Mucosa of descending colon (tissue), 3 donors: ENCODE measurements at regions not wholly inside any gene's neighbourhood (a gene's known extent, or its start where the extent isn't known, plus 50 kb on each side); places are given as distances from the start of the nearest gene placed in this dataset.

Experiments used
- ATAC-seq: fragments of 200-7000 bp; cut with Tn5 transposase; one replicate; pipeline ENCODE4 v1.9.1; 2020; ENCODE audit warnings: mild to moderate bottlenecking, moderate library complexity
- DNase-seq, 3 donors: peaks; one replicate each; pipeline ENCODE4 v3.0.0-alpha.2; 2020
- H3K36me3 ChIP-seq: fragments of 200-600 bp; one replicate; pipeline ENCODE4 v1.8.0; 2021; ENCODE audit warnings: low read depth, mild to moderate bottlenecking
- H3K4me1 ChIP-seq: fragments of 200-600 bp; one replicate; pipeline ENCODE4 v1.8.0; 2021; ENCODE audit warnings: low read depth, mild to moderate bottlenecking
- H3K4me3 ChIP-seq: fragments of 200-600 bp; one replicate; pipeline ENCODE4 v1.8.0; 2021; ENCODE audit warnings: mild to moderate bottlenecking
- H3K9me3 ChIP-seq: fragments of 200-600 bp; one replicate; pipeline ENCODE4 v1.8.0; 2021; ENCODE audit warnings: mild to moderate bottlenecking
- CTCF ChIP-seq: fragments of 200-600 bp; IDR thresholded peaks from one replicate; pipeline ENCODE4 v1.8.0; 2022; ENCODE audit warnings: antibody characterized with exemption, mild to moderate bottlenecking
- intact Hi-C, 2 donors: fragments of 100-400 bp; cut with DNase I in 1 of 2; cut with micrococcal nuclease in 1 of 2; formaldehyde crosslinking; loops; one replicate each; pipeline versions ENCODE4 v1.11.0 to v1.11.1; 2022; cut with DNase I, micrococcal nuclease
- donor health status: DM: no; HTN: no; CAD: no; lungs with moderate emphysema.
- donor health status: DM: no; HTN: no; CAD: no.
- donor health status: DM: no; HTN: yes; CAD: no.

- Histone ChIP-seq H3K4me3 (no peak overlapping the region), H3K4me1 (no peaks in the 10 kb centered on the region), H3K36me3 (no peaks in the 10 kb centered on the region), H3K9me3 (peaks cover 16% of the 10 kb centered on the region)
- ATAC-seq: no peak
- no peak for TF ChIP-seq CTCF
- intact Hi-C loops: no loop called here
- no peak for DNase-seq
Measured at GRCh38 chr5:12357626-12358025, 453.4 kb upstream of the CTNND2 start.

GRCh38 chr5:12354686-12355085, 450.4 kb upstream of the CTNND2 start:
- Histone ChIP-seq H3K36me3 (no peaks in the 10 kb centered on the region), H3K4me1 (no peaks in the 10 kb centered on the region), H3K4me3 (no peak overlapping the region), H3K9me3 (peaks cover 18% of the 10 kb centered on the region)
- DNase-seq: no peak
- TF ChIP-seq CTCF: no peak
- intact Hi-C loops: no loop called here
- no peak for ATAC-seq

- TF ChIP-seq CTCF: no peak
- DNase-seq (no peak), ATAC-seq (no peak)
- intact Hi-C loops: no loop called here
- peaks cover 7% of the 10 kb centered on the region for H3K9me3 ChIP-seq
- H3K4me1 ChIP-seq: no peaks in the 10 kb centered on the region
- no peaks in the 10 kb centered on the region for H3K36me3 ChIP-seq
- no peak overlapping the region for H3K4me3 ChIP-seq
Measured at GRCh38 chr5:12343558-12343957, 439.3 kb upstream of the CTNND2 start.

GRCh38 chr5:12335938-12336337, 431.7 kb upstream of the CTNND2 start:
- TF ChIP-seq CTCF: no peak

GRCh38 chr5:12332480-12332879, 428.2 kb upstream of the CTNND2 start:
- Histone ChIP-seq H3K36me3 (no peaks in the 10 kb centered on the region), H3K9me3 (peaks cover 22% of the 10 kb centered on the region), H3K4me3 (no peak overlapping the region), H3K4me1 (no peaks in the 10 kb centered on the region)
- ATAC-seq: no peak
- DNase-seq: no peak
- no peak for TF ChIP-seq CTCF
- intact Hi-C loops: no loop called here

More at GRCh38 chr5:12335938-12336337, 431.7 kb upstream of the CTNND2 start:
- no peak overlapping the region for H3K4me3 ChIP-seq
- DNase-seq (no peak), ATAC-seq (no peak)
- no peaks in the 10 kb centered on the region for H3K4me1 ChIP-seq
- peaks cover 26% of the 10 kb centered on the region for H3K9me3 ChIP-seq
- H3K36me3 ChIP-seq: no peaks in the 10 kb centered on the region
- intact Hi-C loops: no loop called here

- Histone ChIP-seq H3K4me3 (no peak overlapping the region), H3K4me1 (no peaks in the 10 kb centered on the region), H3K9me3 (peaks cover 14% of the 10 kb centered on the region), H3K36me3 (no peaks in the 10 kb centered on the region)
- ATAC-seq: no peak
- no peak for TF ChIP-seq CTCF
- no peak for DNase-seq
- intact Hi-C loops: no loop called here
Measured at GRCh38 chr5:12330993-12331588, 426.8 kb upstream of the CTNND2 start.
